ENCODE measurements at regions not wholly inside any gene's neighbourhood (a gene's known extent, or its start where the extent isn't known, plus 50 kb on each side); places are given as distances from the start of the nearest gene placed in this dataset.

DNA sequence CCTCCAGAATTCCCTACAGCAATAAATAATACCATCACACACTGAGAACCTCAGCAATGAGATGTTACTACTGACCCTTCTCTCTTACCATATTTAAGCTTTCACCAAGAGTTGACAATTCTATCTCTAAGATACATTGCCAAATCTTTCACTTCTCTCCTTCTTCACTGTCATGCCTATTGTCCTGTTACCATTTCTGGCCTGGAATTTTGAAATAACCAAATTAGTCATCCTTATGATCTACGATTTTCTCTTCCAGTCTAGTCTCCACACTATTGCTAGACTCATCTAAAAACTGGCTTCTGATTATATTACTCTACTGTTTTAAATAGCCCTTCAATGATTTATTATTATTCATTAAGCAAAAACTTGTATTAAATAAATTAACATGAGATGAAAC, 656.1 kb upstream of the ADGRL4 start:
- TF ChIP-seq EZH2phosphoT487 (IDR thresholded peaks at IDR 0.05; ENCODE audit: insufficient read depth, low read depth), result no peak
- no peak for TF ChIP-seq EZH2 (IDR thresholded peaks at IDR 0.05; ENCODE audit: insufficient read depth, poor library complexity, severe bottlenecking)

All from GM23248 (cell line).